ENCODE measurements at regions not wholly inside any gene's neighbourhood (a gene's known extent, or its start where the extent isn't known, plus 50 kb on each side); places are given as distances from the start of the nearest gene placed in this dataset.

- TF ChIP-seq, protein P1, sequence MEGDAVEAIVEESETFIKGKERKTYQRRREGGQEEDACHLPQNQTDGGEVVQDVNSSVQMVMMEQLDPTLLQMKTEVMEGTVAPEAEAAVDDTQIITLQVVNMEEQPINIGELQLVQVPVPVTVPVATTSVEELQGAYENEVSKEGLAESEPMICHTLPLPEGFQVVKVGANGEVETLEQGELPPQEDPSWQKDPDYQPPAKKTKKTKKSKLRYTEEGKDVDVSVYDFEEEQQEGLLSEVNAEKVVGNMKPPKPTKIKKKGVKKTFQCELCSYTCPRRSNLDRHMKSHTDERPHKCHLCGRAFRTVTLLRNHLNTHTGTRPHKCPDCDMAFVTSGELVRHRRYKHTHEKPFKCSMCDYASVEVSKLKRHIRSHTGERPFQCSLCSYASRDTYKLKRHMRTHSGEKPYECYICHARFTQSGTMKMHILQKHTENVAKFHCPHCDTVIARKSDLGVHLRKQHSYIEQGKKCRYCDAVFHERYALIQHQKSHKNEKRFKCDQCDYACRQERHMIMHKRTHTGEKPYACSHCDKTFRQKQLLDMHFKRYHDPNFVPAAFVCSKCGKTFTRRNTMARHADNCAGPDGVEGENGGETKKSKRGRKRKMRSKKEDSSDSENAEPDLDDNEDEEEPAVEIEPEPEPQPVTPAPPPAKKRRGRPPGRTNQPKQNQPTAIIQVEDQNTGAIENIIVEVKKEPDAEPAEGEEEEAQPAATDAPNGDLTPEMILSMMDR (IDR thresholded peaks at IDR 0.05): no peak
- TF ChIP-seq EP300 (IDR thresholded peaks at IDR 0.05) (no peak), POLR2A (IDR thresholded peaks at IDR 0.05) (no peak), POLR2AphosphoS5 (IDR thresholded peaks at IDR 0.05) (no peak)
Observed at GRCh38 chr1:116260621-116261020, 112.4 kb upstream of the ATP1A1 start.
